GM12891 (cell line): ENCODE measurements at regions not wholly inside any gene's neighbourhood (a gene's known extent, or its start where the extent isn't known, plus 50 kb on each side); places are given as distances from the start of the nearest gene placed in this dataset.

ENCODE experiments used
- POLR2A ChIP-seq: IDR thresholded peaks from 2 replicates; pipeline ENCODE4 v1.6.1; 2011; ENCODE audit warnings: low read depth, low read length, control low read depth
- POLR2AphosphoS5 ChIP-seq: IDR thresholded peaks from 2 replicates; pipeline ENCODE4 v1.6.1; 2011; ENCODE audit warnings: low read depth, low read length, control low read depth
- TAF1 ChIP-seq: IDR thresholded peaks from 2 replicates; pipeline ENCODE4 v1.6.1; 2011; ENCODE audit warnings: low read depth, low read length, control low read depth

GRCh38 chr5:8568858-8569257 lies 699.9 kb downstream of the MTRR start:
- TF ChIP-seq POLR2A, result no peak
- no peak for TF ChIP-seq POLR2AphosphoS5
- no peak for TF ChIP-seq TAF1
